Mucosa of rectum (tissue), 2 donors: ENCODE measurements at regions not wholly inside any gene's neighbourhood (a gene's known extent, or its start where the extent isn't known, plus 50 kb on each side); places are given as distances from the start of the nearest gene placed in this dataset.

ENCODE experiments used
- H3K27ac ChIP-seq, 2 donors: one replicate each; pipeline ENCODE4 v1.7.0; 2013; ENCODE audit warnings: inconsistent platforms in 2 of 2, low read depth in 2 of 2, low read length in 2 of 2
- H3K27me3 ChIP-seq, 2 donors: one replicate each; pipeline ENCODE4 v1.7.0; 2013; ENCODE audit warnings: low read length in 2 of 2; ENCODE audit not compliant: control insufficient read depth in 2 of 2, insufficient read depth in 2 of 2
- H3K36me3 ChIP-seq, 2 donors: one replicate each; pipeline ENCODE4 v1.7.0; 2013; ENCODE audit warnings: low read length in 2 of 2; ENCODE audit not compliant: control insufficient read depth in 2 of 2, insufficient read depth in 2 of 2
- H3K4me1 ChIP-seq, 2 donors: one replicate each; pipeline ENCODE4 v1.7.0; 2013; ENCODE audit warnings: low read length in 2 of 2, mild to moderate bottlenecking in 1 of 2; ENCODE audit not compliant: control insufficient read depth in 2 of 2, insufficient read depth in 2 of 2
- H3K4me3 ChIP-seq, 2 donors: one replicate each; pipeline ENCODE4 v1.7.0; 2013; ENCODE audit warnings: low read length in 2 of 2
- H3K9ac ChIP-seq, 2 donors: one replicate each; pipeline ENCODE4 v1.7.0; 2013; ENCODE audit warnings: low read length in 2 of 2, low read depth in 1 of 2, mild to moderate bottlenecking in 1 of 2
- H3K9me3 ChIP-seq, 2 donors: one replicate each; pipeline ENCODE4 v1.7.0; 2013; ENCODE audit warnings: low read length in 2 of 2; ENCODE audit not compliant: control insufficient read depth in 2 of 2
- donor health status: healthy.
- donor health status: Normal muscosa, but diverticular disease.

- Histone ChIP-seq H3K4me1 (no peaks in the 10 kb centered on the region), H3K9ac (no peak overlapping the region), H3K4me3 (no peak overlapping the region), H3K9me3 (no peaks in the 10 kb centered on the region), H3K36me3 (no peaks in the 10 kb centered on the region), H3K27me3 (no peaks in the 10 kb centered on the region), H3K27ac (no peak overlapping the region)
Observed at GRCh38 chr6:91505199-91505598, 918.3 kb upstream of the MAP3K7 start.

GRCh38 chr6:91501930-91502329 is 915.1 kb upstream of the MAP3K7 start:
- Histone ChIP-seq H3K9ac (no peak overlapping the region), H3K27me3 (no peaks in the 10 kb centered on the region), H3K4me3 (no peak overlapping the region), H3K4me1 (no peaks in the 10 kb centered on the region), H3K27ac (no peak overlapping the region), H3K9me3 (no peaks in the 10 kb centered on the region), H3K36me3 (no peaks in the 10 kb centered on the region)

GRCh38 chr6:91500689-91501303 is 913.9 kb upstream of the MAP3K7 start:
- Histone ChIP-seq H3K4me1 (no peaks in the 10 kb centered on the region), H3K36me3 (no peaks in the 10 kb centered on the region), H3K9ac (no peak overlapping the region), H3K27me3 (no peaks in the 10 kb centered on the region), H3K4me3 (no peak overlapping the region), H3K27ac (no peak overlapping the region), H3K9me3 (no peaks in the 10 kb centered on the region)

GRCh38 chr6:91498576-91498975 is 911.7 kb upstream of the MAP3K7 start:
- Histone ChIP-seq H3K27me3 (no peaks in the 10 kb centered on the region), H3K27ac (no peak overlapping the region), H3K9ac (no peak overlapping the region), H3K4me3 (no peak overlapping the region), H3K4me1 (no peaks in the 10 kb centered on the region), H3K36me3 (no peaks in the 10 kb centered on the region), H3K9me3 (no peaks in the 10 kb centered on the region)

- Histone ChIP-seq H3K36me3 (no peaks in the 10 kb centered on the region), H3K27me3 (no peaks in the 10 kb centered on the region), H3K4me3 (no peak overlapping the region), H3K27ac (no peak overlapping the region), H3K4me1 (no peaks in the 10 kb centered on the region), H3K9ac (no peak overlapping the region), H3K9me3 (no peaks in the 10 kb centered on the region)
Observed at GRCh38 chr6:91497770-91498169, 910.9 kb upstream of the MAP3K7 start.

GRCh38 chr6:91490671-91491301 is 903.9 kb upstream of the MAP3K7 start:
- H3K4me1 ChIP-seq, result no peaks in the 10 kb centered on the region
- no peak overlapping the region for H3K9ac ChIP-seq
- no peaks in the 10 kb centered on the region for H3K27me3 ChIP-seq
- H3K4me3 ChIP-seq, result no peak overlapping the region
- H3K9me3 ChIP-seq, result no peaks in the 10 kb centered on the region
- no peaks in the 10 kb centered on the region for H3K36me3 ChIP-seq
- H3K27ac ChIP-seq, result no peak overlapping the region

GRCh38 chr6:91487696-91488392 is 901.0 kb upstream of the MAP3K7 start:
- Histone ChIP-seq H3K9me3 (no peaks in the 10 kb centered on the region), H3K4me3 (no peak overlapping the region), H3K27me3 (no peaks in the 10 kb centered on the region), H3K4me1 (no peaks in the 10 kb centered on the region), H3K36me3 (no peaks in the 10 kb centered on the region), H3K27ac (no peak overlapping the region), H3K9ac (no peak overlapping the region)

GRCh38 chr6:91486200-91486599 is 899.3 kb upstream of the MAP3K7 start:
- Histone ChIP-seq H3K27ac (no peak overlapping the region), H3K4me1 (no peaks in the 10 kb centered on the region), H3K36me3 (no peaks in the 10 kb centered on the region), H3K9ac (no peak overlapping the region), H3K4me3 (no peak overlapping the region), H3K27me3 (no peaks in the 10 kb centered on the region), H3K9me3 (no peaks in the 10 kb centered on the region)

- no peak overlapping the region for H3K27ac ChIP-seq
- peaks cover 4 to 5% of the 10 kb centered on the region in 2 donors for H3K4me1 ChIP-seq
- no peaks in the 10 kb centered on the region for H3K36me3 ChIP-seq
- H3K27me3 ChIP-seq, result no peaks in the 10 kb centered on the region
- H3K4me3 ChIP-seq, result no peak overlapping the region
- no peaks in the 10 kb centered on the region for H3K9me3 ChIP-seq
- H3K9ac ChIP-seq, result no peak overlapping the region
Observed at GRCh38 chr6:91485047-91485446, 898.2 kb upstream of the MAP3K7 start.

- H3K36me3 ChIP-seq, result no peaks in the 10 kb centered on the region
- H3K4me1 ChIP-seq, result peaks cover 4 to 5% of the 10 kb centered on the region in 2 donors
- no peak overlapping the region for H3K27ac ChIP-seq
- no peak overlapping the region for H3K4me3 ChIP-seq
- H3K9ac ChIP-seq, result no peak overlapping the region
- H3K27me3 ChIP-seq, result no peaks in the 10 kb centered on the region
- no peaks in the 10 kb centered on the region for H3K9me3 ChIP-seq
Observed at GRCh38 chr6:91483415-91484105, 896.7 kb upstream of the MAP3K7 start.
